ENCODE measurements at regions not wholly inside any gene's neighbourhood (a gene's known extent, or its start where the extent isn't known, plus 50 kb on each side); places are given as distances from the start of the nearest gene placed in this dataset.

- DNase-seq (ENCODE audit: low read depth) = no peak
These were observed 349.3 kb upstream of the B3GAT1 start for GRCh38 chr11:134761386-134761785.

- DNase-seq (ENCODE audit: low read depth) = no peak
These were observed 348.9 kb upstream of the B3GAT1 start for GRCh38 chr11:134760957-134761356.

GRCh38 chr11:134760299-134760698 is 348.3 kb upstream of the B3GAT1 start:
- no peak for DNase-seq (ENCODE audit: low read depth)

- DNase-seq (ENCODE audit: low read depth) = no peak
These were observed 347.8 kb upstream of the B3GAT1 start for GRCh38 chr11:134759855-134760254.

- DNase-seq (ENCODE audit: low read depth) = no peak
These were observed 347.2 kb upstream of the B3GAT1 start for GRCh38 chr11:134759274-134759673.

- DNase-seq (ENCODE audit: low read depth) = no peak
These were observed 346.4 kb upstream of the B3GAT1 start for GRCh38 chr11:134758342-134758931.

GRCh38 chr11:134757633-134758032 is 345.6 kb upstream of the B3GAT1 start:
- DNase-seq (ENCODE audit: low read depth) = no peak

- no peak for DNase-seq (ENCODE audit: low read depth)
These were observed 344.9 kb upstream of the B3GAT1 start for GRCh38 chr11:134756811-134757540.

GRCh38 chr11:134755535-134755934 is 343.5 kb upstream of the B3GAT1 start:
- DNase-seq (ENCODE audit: low read depth) = no peak

- DNase-seq (ENCODE audit: low read depth) = no peak
These were observed 342.6 kb upstream of the B3GAT1 start for GRCh38 chr11:134754521-134755198.

- no peak for DNase-seq (ENCODE audit: low read depth)
These were observed 341.9 kb upstream of the B3GAT1 start for GRCh38 chr11:134753771-134754520.

GRCh38 chr11:134752964-134753770 is 341.1 kb upstream of the B3GAT1 start:
- DNase-seq (ENCODE audit: low read depth) = no peak

- no peak for DNase-seq (ENCODE audit: low read depth)
These were observed 340.5 kb upstream of the B3GAT1 start for GRCh38 chr11:134752526-134752925.

- DNase-seq (ENCODE audit: low read depth) = no peak
These were observed 339.7 kb upstream of the B3GAT1 start for GRCh38 chr11:134751766-134752165.

GRCh38 chr11:134751031-134751585 is 339.1 kb upstream of the B3GAT1 start:
- DNase-seq (ENCODE audit: low read depth) = no peak

GRCh38 chr11:134750619-134751018 is 338.6 kb upstream of the B3GAT1 start:
- no peak for DNase-seq (ENCODE audit: low read depth)

GRCh38 chr11:134749040-134749839 is 337.2 kb upstream of the B3GAT1 start:
- DNase-seq (ENCODE audit: low read depth) = no peak

- no peak for DNase-seq (ENCODE audit: low read depth)
These were observed 334.6 kb upstream of the B3GAT1 start for GRCh38 chr11:134746609-134747008.

GRCh38 chr11:134745456-134745855 is 333.4 kb upstream of the B3GAT1 start:
- no peak for DNase-seq (ENCODE audit: low read depth)

- DNase-seq (ENCODE audit: low read depth) = no peak
These were observed 331.8 kb upstream of the B3GAT1 start for GRCh38 chr11:134743820-134744195.

All from fibroblast of the conjunctiva (primary cell).